ENCODE measurements at regions not wholly inside any gene's neighbourhood (a gene's known extent, or its start where the extent isn't known, plus 50 kb on each side); places are given as distances from the start of the nearest gene placed in this dataset.
"Not testable (repeated sequence)": the region's sequence is repeated elsewhere in the genome, so short reads cannot be mapped to it uniquely, and the experiment has no call there.

DNA sequence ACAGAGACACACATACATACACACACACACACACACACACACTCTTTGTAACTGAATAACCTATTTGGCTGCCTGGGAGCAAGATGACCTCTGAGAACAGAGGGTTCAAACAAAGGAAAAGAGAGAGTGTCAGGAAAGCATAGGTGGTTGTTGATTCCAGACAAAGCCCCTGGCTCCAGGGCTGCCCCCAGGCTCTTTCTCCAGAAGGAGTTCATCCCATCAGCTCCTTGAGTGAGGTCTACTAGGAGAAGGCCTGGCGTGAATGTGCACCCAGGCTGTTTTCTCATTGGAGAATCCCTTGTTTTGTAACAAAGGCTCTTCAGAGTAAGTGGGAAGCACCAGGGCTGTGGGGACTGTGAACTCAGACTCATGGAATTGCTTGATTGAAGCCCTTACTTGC, 151.9 kb downstream of the EMP1 start:
- no peak for DNase-seq (ENCODE audit: low read depth)

DNA sequence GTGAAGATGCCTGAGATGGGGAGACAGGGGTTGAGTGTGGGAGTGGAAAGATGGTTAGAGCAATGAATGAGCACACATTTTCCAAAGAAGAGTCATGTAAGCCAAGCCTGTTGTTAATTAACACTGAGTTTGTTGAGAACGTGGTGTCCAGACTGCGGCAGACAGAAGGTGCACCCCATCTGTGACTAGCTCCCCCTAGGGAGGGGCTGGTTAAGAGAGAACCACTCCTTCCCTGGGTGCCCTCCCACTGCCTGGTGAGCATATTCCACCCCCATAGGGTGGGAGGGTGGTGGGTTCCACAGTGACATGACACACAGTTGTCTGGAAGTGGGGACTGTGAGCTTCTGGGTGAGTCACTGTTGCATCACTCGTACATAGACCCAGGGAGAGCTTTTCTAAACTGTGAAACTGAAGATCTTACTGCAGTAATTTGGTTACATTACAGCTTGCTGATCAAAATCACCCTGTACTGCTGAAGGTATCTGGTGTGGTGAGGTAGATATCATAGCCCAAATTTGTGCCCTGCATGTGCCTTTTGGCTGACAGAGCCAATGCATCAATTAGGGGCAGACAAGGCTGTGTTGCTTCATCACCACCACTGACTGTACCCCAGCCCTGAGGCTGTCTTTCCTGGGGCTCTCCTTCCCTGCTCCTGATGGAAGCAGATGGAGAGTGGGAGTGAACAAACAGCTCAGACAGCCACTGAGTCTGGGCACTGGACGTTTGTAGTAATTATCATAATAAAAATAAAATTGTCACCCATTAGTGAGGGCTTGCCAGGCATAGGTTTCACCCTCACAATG, 150.9 kb downstream of the EMP1 start:
- DNase-seq (ENCODE audit: low read depth) = no peak

DNA sequence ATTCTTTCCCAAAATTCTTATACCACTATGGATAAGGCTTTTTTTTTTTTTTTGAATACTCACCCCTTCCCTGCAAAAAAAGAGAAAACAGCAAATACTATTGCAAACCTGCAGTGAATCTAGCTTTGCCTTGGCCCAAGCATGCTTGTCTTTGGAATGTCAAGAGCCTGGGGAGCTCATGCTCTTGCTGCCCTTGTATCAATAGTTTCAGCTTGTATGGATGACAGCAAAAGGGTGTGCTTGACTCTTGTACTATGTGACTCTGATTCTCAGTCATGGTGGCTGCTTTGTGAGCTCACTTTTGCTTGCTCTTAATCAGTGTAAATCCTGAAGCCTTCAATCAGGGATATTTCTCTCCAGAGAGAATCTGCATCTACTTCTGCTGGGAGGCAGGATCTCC, 149.2 kb downstream of the EMP1 start:
- DNase-seq (ENCODE audit: low read depth) = no peak

DNA sequence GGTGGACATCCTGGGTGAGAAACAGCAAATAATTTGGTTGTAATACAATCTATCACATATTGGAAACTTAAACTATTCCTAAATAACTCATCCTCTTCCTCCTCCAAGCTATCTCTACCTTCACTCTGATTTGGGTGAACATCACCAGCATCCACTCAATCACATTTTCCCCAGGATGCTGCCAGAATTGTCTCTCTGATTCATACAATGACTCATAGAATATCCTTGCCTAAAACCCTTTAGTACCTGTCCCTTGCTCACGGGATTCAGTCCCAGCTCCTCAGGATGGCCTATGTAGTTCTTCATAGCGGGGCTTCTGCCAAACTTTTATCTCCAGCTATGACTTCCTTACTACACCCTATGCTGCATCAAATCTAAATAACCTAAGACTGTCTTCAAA, 146.8 kb downstream of the EMP1 start:
- DNase-seq (ENCODE audit: low read depth) = no peak

DNA sequence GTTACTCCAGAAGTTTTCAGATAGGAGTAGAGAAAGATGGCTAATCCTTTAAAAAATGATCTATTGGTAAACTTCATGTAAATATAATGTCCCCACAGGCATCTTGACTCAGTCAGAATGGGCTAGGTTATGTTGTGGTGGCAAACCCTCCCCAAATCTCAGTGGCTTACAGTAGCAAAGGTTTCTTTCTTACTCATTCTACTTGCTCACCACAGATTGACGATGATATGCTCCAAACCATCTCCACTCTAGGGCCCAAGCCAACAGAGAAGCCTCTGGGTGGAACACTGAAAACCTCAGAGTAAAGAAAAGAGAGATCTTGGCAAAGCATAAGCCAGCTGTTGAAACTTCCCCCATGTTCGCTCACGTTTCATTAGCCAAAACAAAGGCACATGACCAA, 146.4 kb downstream of the EMP1 start:
- DNase-seq (ENCODE audit: low read depth) = no peak

DNA sequence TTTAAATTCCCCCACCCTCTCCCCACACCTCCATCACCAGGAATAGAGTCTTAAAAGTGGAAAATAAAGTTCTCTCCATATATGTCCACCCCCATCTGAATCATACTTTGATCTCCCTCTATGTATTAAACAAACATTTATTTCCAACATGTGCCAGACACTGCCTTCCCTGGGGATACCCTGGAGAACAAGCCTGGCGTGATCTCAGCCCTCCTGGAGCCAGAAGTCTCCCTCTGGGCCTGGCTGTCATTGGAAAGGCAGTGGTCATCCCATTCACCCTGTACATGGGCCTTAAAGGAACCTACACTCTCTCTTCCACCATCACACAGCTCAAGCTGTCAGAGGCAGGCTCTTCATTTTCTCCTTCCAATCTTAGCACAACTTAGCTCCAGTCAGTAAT, 143.6 kb downstream of the EMP1 start:
- DNase-seq (ENCODE audit: low read depth) = no peak

DNA sequence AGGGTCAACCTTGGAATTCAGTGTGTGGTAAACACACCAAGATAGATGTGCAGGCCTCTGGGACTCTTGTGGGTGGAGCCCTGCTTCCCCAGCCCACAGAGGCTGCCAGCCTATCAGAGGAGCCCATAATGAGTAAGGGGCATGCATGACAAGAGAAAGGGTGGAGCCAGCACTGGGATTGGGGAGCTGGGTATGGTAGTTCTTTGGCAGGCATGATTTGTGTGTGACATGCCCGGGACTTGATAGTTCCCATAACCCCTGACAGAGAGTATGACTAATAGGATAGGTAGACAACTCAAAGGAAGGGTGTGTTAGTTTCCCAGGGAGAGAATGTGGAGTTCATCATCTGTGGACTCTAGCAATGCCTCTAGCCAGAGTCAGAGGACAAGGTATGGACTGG, 143.0 kb downstream of the EMP1 start:
- no peak for DNase-seq (ENCODE audit: low read depth)

DNA sequence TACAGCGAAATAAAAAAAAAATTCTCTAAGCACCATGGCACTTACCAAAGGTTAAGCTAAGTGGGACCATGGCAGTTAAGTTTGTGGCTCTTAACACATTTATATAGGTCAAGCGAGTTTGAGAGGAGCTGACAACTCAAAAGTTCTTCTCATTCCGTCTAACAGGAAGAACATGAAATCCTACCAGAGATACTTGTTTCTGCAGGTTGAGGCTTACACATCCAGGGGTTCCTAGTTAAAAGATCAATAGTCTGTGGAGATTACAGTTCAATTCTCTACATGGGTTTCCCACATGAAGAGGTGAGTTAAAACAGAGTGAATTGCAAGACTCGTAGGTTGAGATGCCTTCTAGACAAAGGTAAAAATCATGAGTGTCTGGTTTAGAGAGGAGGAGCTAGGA, 142.6 kb downstream of the EMP1 start:
- no peak for DNase-seq (ENCODE audit: low read depth)

DNA sequence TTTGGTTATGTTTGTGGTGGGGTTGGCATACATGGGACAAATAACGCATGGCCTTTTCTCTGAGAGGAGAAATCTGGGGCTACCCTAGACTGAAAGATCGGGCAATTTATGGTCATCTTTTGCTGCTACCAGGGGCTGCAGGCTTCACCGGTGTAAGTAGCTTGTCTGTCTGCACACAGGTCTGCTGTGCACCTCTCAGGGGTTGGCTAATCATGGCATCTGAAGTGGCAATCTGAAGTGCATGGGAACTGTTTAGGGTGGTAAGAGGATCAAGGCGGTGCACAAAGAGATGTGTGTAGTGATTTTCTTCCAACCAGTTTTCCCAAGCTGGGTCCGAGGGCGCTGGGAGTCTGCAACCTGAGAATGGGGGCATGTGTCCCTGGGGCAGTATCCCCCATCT, 141.3 kb downstream of the EMP1 start:
- no peak for DNase-seq (ENCODE audit: low read depth)

DNA sequence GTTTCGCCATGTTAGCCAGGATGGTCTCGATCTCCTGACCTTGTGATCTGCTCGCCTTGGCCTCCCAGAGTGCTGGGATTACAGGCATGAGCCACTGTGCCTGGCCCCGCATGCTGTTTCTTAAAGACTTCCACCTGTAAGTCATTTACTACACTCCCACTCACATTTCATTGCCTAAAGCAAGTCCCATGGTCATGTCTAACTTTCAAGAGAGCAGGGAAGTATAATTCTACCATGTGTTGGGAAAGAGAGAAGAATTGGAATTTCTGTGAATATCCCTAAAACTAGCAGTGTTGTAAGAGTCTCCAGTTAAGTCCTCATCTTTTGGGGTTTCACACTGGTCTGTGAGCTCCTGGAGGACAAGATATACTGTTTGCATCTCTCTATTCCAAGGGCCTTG, 139.7 kb downstream of the EMP1 start:
- no peak for DNase-seq (ENCODE audit: low read depth)

DNA sequence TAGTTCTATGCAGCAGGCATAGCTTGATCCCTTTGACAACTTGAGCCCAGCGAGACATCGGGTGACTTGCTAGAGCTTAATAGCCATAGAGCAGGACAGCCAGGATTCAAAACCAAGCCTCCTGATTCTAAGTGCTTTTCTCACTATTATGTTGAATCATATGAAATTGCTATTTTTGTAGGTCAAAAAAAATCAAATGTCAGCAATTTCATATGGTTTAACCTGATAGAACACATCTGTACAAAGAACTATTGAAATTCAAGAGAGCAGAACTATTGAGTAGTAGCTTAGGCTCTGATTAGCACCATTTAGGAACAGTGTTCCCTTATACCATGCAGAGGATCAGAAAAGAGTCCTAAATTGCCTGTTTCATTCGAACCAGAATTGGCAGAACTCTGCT, 132.0 kb downstream of the EMP1 start:
- no peak for DNase-seq (ENCODE audit: low read depth)

DNA sequence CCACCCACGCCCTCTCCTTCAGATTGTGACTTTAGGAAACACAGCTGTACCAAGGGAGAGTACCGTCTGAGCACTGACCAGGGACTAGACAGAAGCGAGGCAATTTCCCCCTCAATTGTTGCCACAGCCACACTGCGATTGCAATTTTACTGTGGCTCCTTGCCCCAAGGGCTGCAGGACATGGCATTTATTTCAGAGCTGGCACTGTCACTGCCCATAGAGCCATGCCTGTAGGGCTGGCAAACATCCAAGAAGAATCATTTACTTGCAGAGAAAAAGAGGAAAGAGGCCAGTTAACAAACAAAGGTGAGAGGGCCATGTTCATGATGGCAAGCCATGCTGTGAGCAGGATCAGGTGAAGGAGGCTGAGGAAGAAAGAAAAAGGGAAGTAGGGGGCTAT, 129.6 kb downstream of the EMP1 start:
- no peak for DNase-seq (ENCODE audit: low read depth)

DNA sequence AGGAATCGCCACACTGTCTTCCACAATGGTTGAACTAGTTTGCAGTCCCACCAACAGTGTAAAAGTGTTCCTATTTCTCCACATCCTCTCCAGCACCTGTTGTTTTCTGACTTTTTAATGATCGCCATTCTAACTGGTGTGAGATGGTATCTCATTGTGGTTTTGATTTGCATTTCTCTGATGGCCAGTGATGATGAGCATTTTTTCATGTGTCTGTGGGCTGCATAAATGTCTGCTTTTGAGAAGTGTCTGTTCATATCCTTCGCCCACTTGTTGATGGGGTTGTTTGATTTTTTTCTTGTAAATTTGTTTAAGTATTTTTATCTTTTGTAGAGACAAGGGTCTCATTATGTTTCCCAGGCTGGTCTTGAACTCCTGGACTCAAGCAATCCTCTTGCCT, 128.5 kb downstream of the EMP1 start:
- not testable (repeated sequence) for DNase-seq (ENCODE audit: low read depth)

DNA sequence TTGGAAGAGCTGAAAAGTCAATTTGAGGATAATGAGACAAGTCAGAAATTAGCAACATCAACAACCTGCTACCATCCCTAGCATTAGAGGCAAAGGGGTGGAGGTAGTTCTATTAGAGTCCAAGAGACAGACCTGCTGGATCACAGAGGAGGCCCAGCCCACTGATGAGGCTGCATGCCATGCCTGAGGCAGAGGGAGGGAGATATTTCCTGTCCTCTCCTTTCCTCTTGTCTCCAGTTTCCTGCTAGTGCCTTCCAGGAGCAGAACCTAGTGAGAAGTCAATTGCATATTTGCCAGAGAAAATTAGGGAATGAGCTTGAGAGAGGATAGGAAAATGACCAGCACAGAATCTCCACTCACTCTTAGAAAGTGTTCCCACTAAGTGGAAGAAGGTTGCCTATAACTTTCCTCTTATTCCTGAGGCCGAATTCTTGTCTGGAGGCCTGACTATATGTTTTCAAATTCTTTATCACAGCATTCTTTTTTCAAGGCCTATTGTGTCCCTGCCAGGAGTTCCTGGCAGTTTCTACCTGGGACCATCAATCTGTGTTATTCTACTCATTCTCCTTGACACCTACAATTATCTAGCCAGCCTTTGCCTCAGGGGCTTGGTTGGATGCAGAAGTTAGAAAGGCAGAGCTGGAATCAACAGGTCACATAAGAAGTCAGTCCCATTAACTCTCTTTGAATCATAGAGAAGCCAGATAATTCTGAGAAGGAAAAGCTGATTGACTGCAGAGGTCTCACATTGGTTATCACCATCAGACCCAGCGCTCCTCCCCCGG, 121.9 kb downstream of the EMP1 start:
- no peak for DNase-seq (ENCODE audit: low read depth)

DNA sequence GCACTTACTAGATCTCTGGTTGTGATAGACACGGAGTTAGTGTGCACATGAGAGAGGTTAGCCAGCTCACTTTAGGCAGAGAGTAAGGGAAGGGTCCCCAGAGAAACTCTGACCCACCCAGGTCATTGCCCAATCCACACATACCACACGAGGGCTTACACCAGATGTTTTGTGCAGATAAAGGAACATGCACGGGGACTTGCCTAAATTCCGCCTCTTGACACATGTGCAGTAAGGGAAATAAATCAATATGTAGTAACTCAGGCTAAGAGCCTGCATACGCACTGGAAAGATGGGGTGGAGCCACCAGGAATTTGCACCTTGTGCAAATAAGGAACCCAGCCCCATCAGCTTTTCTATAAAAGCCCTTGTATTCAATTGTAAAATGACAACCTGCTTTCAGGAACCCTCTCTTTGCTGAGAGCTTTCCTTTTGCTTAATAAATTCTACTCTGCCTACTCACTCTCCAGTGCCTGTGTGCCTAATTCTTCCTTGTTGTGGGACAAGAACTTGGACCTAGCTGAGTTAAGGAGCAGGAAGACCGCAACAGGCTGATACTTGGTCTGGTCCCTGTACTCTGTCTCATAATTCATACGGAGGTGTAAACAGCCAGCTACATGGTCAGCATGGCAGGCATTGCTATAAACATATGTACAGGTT, 120.2 kb downstream of the EMP1 start:
- no peak for DNase-seq (ENCODE audit: low read depth)

DNA sequence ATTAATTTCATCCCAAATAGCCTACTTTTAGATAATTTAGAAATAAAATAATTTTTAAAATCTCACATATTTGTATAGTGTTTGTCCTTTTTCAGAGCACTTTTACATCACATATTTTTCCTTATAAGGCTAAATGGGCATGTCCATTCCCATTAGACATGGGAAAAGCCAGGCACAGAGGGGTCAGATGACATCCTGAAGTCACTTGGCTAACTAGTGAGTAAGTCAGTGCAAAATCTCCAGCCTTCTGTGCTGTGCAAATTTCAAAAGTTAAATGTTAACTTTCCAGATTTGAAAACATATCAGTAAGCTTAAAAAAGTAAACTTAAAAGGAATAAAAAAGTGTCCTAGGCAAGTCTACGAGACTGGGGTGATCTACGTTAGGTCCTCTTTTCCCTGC, 117.4 kb downstream of the EMP1 start:
- DNase-seq (ENCODE audit: low read depth) = no peak

DNA sequence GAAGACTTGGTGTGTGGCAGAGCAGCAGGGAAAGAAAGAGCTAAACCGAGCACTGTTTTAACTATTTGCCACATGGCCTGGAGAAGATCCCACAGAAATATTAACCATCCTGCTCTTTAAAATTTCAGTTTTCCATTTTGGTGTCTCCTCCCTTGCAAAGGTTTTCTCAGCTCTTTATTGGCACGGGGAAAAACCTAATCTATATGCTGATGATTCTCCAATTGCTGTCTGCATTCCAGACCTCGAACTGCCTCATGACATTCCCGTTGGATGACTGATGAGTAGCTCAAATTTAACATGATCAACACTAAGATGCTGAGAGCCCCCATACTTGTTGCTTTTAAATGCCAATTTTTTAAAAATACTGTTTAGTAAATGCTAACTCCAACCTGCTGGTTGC, 115.0 kb downstream of the EMP1 start:
- no peak for DNase-seq (ENCODE audit: low read depth)

DNA sequence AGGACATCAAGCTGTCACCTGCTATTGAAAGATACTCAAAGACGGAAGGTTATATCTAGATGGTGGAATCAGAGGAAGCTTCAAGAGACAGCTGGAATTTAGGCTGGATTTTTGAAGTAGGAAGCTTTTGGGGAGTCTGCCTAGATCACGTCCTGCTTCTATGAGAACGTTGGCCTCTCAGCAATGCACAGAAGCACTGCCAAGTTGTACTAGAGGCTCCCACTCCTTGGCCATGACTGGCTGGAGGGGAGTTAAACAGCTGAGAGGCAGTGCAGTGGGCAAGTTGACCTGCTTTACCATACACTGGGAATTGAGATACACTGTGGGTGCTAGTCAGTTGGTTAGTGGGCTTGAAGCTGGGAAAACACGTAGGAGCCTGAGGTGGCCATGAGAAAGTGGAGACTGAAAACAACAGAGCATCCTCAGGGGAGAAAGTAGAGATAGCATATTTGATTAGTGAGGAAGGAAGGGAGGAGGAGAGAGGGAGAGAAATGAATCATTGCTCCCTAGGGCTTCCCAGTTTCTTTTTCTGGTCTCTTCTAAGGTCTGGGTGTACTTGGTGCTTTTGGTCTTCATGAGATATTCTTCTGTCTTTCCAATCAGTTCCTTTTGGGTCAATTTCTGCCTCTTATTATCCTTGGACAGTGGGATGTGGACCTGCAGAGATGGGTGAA, 110.8 kb downstream of the EMP1 start:
- DNase-seq (ENCODE audit: low read depth) = no peak

DNA sequence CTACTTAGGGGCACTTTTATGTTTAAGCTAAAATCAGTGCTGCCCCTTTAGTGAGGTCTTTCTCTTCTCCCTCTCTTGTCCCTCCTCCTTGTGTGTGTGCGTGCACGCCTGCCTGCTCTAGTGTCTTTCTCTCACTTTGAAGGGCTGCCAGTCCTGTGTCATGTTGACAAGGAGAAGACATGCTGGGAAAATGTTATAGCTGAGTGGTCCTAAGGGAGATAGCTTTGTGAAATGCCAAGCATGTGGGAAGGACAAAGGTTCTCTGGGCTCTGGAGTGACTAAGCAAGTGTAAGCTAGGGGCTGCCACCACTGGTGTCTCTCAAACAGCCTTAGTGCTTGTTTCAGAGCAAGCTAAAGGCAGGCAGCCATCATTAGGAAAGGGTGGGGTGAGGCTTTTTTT, 108.4 kb downstream of the EMP1 start:
- DNase-seq (ENCODE audit: low read depth) = no peak

DNA sequence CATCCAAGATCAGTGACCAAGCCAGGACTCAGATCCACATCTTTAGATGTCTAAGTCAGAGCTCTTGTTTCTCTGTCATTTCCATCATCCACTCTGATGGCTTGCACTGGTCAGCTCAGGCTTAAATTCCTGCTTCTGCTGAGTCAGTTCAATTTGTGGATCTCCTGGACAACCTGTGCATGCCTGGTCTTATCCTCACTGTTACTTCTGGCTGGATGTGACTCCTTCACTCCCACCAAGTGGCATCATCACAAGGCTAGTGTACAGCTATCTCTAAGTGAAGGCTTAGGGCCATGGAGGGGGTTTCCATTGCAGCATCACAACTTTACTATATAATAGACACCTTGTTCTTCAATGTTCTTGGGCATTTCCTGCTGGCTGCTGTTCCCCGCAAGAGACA, 102.9 kb downstream of the EMP1 start:
- DNase-seq (ENCODE audit: low read depth) = no peak

DNA sequence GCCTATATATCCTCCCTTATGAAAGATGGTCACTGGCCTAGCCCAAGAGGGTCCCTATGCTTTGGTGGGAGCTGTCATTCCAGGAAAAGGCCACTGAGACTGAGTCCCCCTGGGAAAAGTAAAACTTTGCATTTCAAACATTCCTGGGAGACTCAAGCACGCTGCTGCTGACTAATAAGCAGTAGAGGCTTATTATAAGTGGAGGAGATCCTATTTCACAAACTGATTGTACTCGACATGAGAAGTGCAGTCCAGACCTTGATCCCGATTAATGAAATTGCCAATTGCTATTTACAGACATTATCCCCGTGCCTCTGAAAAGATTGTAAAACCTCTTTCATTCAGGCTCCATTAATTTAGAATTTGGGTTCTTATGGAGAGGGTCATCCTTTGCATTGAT, 96.6 kb downstream of the EMP1 start:
- no peak for DNase-seq (ENCODE audit: low read depth)

DNA sequence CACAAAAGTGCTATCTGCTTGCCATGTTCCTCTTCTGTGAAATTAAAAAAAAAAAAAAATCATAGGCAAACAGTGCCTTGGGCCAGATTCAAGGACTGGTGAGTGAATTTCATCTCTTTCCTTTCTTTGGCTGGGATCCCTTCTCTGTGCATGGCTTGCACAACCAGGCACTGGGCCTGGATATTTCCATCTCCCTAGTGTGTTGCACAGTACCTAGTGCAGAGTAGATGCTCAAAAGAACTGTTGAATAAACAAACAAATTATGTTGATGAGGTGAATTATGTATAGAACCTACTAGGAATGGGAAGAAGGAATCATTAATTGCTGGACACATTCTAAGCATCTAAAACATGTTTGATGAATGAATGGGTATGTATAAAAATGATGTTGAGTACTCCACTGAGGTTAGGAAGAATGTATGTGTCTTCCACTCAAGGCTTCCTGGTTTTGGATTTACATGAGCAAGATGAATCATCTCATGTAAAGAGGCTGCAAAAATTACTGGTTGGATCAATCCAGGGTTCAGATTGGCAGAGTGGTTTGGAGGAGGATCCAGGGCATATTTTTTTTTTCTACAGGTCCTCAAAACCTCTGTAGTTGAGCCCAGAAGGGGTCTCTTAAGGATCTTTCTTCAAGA, 93.2 kb downstream of the EMP1 start:
- no peak for DNase-seq (ENCODE audit: low read depth)

Data from T follicular helper cell (primary cell).